ENCODE measurements at regions not wholly inside any gene's neighbourhood (a gene's known extent, or its start where the extent isn't known, plus 50 kb on each side); places are given as distances from the start of the nearest gene placed in this dataset.

- no peak for DNase-seq
Observed at GRCh38 chr12:61701471-61701870, 558.7 kb upstream of the USP15 start.

GRCh38 chr12:61706783-61707182 lies 553.4 kb upstream of the USP15 start:
- DNase-seq = no peak

GRCh38 chr12:61713121-61713520 lies 547.1 kb upstream of the USP15 start:
- DNase-seq = no peak

- no peak for DNase-seq
Observed at GRCh38 chr12:61717986-61718385, 542.2 kb upstream of the USP15 start.

DNA sequence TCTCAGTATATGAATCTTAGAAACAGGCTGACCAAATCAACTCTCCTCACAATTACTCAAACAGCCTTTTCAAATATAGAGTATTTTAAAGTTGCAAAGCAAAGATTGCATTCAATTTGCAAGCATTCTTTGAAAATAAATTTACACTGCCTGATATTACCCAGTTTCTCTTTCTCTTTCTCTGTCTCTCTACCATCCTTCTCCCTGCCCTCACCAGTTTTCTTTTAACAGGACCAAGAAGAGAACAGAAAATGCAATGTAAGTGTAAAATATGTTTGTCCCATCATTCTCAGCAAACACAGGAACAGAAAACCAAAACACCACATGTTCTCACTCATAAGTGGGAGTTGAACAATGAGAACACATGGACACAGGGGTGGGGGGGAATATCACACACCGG lies 520.3 kb upstream of the USP15 start:
- no peak for DNase-seq

- no peak for DNase-seq
Observed at GRCh38 chr12:61750604-61751003, 509.6 kb upstream of the USP15 start.

DNA sequence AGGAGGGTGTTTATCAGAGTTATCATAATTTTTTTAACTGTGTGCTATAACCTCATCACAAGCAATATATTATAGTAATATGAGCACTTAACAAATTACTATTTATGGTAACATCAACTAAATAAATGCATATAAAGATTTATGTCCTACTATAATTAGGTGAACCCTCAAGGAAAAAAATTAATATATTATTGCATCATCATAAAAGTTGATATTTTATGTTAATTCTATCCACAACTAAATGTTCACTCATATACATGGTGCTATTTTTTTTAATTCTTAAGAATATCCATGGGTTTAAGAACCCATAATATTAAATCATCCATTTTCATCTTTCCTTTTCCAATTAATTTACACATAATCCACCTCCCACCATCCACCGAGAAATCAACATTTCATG lies 506.0 kb upstream of the USP15 start:
- no peak for DNase-seq

GRCh38 chr12:61757831-61758505 lies 502.2 kb upstream of the USP15 start:
- no peak for DNase-seq

- no peak for DNase-seq
Observed at GRCh38 chr12:61758661-61759060, 501.5 kb upstream of the USP15 start.

DNA sequence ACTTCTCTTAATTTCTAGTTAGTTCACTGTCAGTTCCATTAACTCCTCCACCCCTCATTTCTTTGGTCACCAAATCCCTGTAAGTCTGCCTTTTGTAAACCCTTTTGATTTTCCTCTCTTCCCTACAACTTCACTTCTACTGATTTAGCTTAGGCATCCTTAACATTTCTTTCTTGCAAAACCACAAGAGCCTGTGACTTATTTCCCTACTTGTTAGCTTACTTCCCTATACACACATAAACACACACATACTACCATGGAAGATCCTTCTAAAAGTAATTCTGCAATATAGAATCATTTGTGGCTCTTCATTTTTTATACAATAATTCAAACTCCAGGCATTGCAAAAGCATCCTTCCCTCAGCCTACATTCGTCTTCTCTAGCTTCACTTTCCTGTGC lies 494.3 kb upstream of the USP15 start:
- DNase-seq = no peak

- no peak for DNase-seq
Observed at GRCh38 chr12:61780435-61780834, 479.8 kb upstream of the USP15 start.

DNA sequence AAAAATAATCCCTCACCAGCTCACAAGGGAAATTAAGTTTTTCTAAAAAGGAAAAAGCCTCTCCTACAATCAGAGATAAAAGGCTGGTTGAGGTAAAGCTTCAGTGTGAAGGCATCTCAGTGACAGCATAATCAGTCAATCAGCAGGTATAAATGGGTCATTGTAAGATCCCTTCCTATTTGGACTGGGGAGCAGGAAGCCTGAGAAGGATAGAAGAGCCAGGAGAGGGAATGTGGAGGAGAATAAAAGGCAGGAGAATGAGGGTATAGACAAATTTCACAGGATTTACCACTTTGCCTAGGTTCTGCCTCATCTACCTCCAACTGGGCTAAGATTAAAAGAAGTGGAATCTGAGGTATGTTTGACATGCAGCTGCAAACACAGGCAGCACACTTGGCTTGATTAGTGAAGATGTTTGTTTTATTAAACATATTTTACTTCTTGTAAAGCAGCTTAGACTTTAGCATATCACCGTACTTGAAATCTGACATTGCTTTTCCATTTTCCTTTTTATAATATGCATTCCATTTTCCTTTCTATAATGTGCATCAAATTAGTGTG lies 479.1 kb upstream of the USP15 start:
- no peak for DNase-seq

- no peak for DNase-seq
Observed at GRCh38 chr12:61796846-61797245, 463.4 kb upstream of the USP15 start.

DNA sequence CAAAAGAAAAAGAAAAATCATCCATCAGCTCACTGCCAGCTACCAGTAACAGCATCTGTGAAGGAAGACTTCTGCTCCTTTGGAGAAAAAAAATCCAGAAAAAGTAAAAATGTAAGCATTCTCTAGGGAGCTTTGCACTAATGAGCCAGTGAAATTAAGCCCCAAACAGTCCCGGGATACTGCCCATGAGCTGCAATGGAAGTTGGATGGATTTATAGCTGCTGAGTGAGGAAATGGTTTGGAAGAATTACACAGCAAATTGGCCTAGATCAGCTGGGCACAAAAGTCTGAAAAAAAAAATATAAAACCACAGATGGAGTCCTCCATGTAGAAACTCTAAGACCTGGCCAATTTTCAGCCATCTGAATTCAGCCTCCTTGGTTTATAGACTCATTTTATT lies 462.9 kb upstream of the USP15 start:
- no peak for DNase-seq

DNA sequence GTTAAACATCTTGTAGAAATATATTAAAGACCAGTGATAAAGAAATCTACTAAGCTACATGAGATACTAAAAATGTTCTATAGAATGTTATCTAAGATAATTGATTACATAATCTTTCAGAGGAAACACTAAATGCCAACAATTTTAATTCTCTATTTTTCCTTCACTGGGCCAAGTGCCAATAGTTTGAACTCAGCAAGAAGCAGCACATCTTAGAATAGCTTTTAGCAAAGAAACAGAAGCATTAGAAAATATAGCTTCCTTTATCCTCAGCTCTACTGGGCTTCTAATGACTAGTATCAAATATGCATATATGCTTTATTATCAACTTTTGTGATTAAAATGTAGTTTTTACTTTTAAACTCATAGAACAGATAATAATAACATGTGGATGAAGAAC lies 461.4 kb upstream of the USP15 start:
- no peak for DNase-seq

DNA sequence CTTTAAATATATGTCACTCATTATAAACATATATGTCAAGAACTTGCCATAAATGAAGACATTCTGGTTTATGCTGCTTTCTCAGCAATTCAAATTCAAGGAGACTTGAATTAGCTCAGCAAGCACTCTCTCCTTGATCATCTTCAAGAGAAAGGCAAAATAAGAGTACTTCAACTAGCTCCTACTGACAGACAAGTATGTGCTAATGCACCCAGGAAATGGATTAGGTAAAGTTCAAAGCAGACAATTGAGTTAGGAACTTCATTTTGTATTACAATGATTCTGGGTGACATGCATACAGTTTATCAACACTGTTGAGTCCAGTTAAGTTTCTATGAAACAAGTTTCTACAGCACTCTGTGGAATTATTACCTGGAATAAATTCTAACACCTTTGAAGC lies 455.9 kb upstream of the USP15 start:
- no peak for DNase-seq

GRCh38 chr12:61808856-61809255 lies 451.3 kb upstream of the USP15 start:
- no peak for DNase-seq

DNA sequence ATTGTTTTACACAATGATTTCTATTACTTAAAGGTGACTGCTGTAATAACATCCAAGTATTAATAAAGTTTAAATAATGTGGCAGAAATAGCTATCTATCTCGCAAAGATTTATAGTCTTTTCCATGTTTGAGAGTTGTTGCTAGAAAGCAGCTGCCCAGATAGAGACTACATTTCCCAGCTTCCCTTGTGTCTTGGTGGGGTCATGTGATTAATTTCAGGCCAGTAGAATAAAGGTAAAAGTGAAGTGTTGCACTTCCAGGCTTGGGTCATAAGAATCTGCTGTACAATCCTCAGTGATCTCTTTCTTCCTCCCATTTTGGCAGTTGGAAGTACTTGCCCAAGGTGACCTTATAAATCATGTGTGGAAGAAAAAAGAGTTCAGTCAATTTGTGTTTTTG lies 449.7 kb upstream of the USP15 start:
- DNase-seq = no peak

DNA sequence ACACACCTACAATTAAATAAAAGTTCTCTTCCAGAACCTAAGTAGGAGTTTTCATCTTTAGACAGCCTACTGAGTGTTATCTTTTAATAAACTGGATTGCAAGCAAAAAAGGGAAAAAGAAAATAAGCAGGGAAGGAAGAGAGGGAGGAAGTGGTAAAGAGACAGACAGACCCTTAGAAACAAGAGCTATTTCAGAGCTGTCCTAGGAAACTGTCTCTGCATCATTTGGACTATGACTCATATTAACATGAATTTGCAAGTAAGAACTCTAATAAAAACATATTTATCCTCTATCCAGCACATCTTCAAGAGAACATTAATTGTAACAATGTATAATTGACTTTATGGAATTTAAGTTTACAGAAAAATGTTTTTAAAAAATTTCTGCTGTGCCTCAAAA lies 438.8 kb upstream of the USP15 start:
- no peak for DNase-seq

DNA sequence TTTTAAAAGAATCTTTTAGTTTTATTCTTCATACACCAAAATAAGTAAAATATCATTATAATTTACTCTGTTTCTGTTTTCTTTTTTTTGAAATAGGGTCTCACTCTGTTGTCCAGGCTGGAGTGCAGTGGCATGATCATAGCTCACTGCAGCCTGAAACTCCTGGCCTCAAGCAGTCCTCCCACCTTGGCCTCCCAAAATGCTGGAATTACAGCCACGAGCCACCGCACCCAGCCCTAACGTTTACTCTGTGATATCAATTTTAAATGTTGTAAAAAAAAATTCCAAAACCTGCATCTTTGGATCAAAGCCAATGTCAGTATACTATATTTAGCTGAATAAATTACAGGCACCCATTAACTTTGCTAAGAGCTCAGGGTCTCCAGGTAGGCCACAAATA lies 437.1 kb upstream of the USP15 start:
- DNase-seq = no peak

- DNase-seq = no peak
Observed at GRCh38 chr12:61846765-61847164, 413.4 kb upstream of the USP15 start.

DNA sequence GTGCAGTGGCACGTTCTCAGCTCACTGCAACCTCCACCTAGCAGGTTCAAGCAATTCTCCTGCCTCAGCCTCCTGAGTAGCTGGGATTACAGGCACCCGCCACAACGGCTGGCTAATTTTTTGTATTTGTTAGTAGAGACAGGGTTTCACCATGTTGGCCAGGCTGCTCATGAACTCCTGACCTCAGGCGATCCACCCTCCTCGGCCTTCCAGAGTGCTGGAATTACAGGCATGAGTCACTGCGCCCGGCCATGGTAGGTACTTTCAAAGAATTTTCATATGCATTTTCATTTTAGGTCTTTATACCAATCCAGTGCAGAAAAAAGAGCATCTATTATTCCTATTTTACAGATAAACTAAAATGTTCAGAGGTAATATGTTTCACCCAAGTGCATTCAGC lies 411.3 kb upstream of the USP15 start:
- no peak for DNase-seq

GRCh38 chr12:61853945-61854344 lies 406.3 kb upstream of the USP15 start:
- DNase-seq = no peak

DNA sequence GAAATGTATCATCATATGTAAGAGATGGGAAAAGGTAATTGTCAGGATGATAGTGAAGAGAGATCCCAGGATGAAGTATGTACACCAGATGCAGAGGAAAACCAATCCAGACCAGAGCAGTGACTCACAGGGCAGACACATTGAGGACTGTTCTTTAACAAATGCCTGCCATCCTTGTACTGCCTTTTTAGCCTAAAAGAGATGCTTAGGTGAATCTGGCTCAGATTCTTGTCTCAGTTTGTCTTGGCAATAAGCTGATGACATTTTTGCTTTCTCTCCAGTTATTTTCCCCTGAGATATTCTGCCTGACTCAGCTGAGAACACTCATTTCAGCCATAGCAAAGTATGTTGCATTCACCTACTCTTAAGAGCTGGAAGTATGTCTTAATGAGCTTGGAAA lies 405.3 kb upstream of the USP15 start:
- DNase-seq = no peak

- no peak for DNase-seq
Observed at GRCh38 chr12:61857968-61858367, 402.2 kb upstream of the USP15 start.
